NB4 (cell line): ENCODE measurements at regions not wholly inside any gene's neighbourhood (a gene's known extent, or its start where the extent isn't known, plus 50 kb on each side); places are given as distances from the start of the nearest gene placed in this dataset.

Source experiments
- DNase-seq: peaks from one replicate; pipeline ENCODE4 v3.0.0; 2010; ENCODE audit warnings: low read depth
- H3K4me3 ChIP-seq: one replicate; pipeline ENCODE4 v1.5.1; 2011; ENCODE audit warnings: mild to moderate bottlenecking, low read depth, low read length, moderate library complexity
- CTCF ChIP-seq: IDR thresholded peaks from one replicate; pipeline ENCODE4 v1.5.1; 2012; ENCODE audit warnings: low read depth, low read length
- MAX ChIP-seq: IDR thresholded peaks from 2 replicates; pipeline ENCODE4 v1.6.1; 2011; ENCODE audit warnings: low read depth, low read length
- MYC ChIP-seq: IDR thresholded peaks from 2 replicates; pipeline ENCODE4 v1.6.1; 2011; ENCODE audit warnings: low read depth, low read length
- POLR2A ChIP-seq: IDR thresholded peaks from 2 replicates; pipeline ENCODE4 v1.6.1; 2011; ENCODE audit warnings: mild to moderate bottlenecking; ENCODE audit not compliant: insufficient read length; ENCODE audit errors: extremely low read depth

- no peak overlapping the region for H3K4me3 ChIP-seq
- no peak for DNase-seq
- no peak for TF ChIP-seq MAX
- no peak for TF ChIP-seq POLR2A
- TF ChIP-seq MYC, result no peak
- no peak for TF ChIP-seq CTCF
These were observed 202.1 kb upstream of the KITLG start for GRCh38 chr12:88782351-88782750.

- no peak overlapping the region for H3K4me3 ChIP-seq
- no peak for DNase-seq
- TF ChIP-seq POLR2A (no peak), MYC (no peak), CTCF (no peak)
These were observed 201.6 kb upstream of the KITLG start for GRCh38 chr12:88781909-88782308.

- no peak for TF ChIP-seq MAX
- no peak for TF ChIP-seq CTCF
- TF ChIP-seq MYC, result no peak
- TF ChIP-seq POLR2A, result no peak
- H3K4me3 ChIP-seq, result no peak overlapping the region
- no peak for DNase-seq
These were observed 197.8 kb upstream of the KITLG start for GRCh38 chr12:88778064-88778463.

- TF ChIP-seq MYC, result no peak
- no peak for TF ChIP-seq MAX
- TF ChIP-seq POLR2A, result no peak
- no peak for TF ChIP-seq CTCF
- no peak for DNase-seq
- H3K4me3 ChIP-seq, result no peak overlapping the region
These were observed 195.5 kb upstream of the KITLG start for GRCh38 chr12:88775742-88776151.

- TF ChIP-seq MYC, result no peak
- TF ChIP-seq MAX, result no peak
- no peak for TF ChIP-seq POLR2A
- TF ChIP-seq CTCF, result no peak
- no peak for DNase-seq
- no peak overlapping the region for H3K4me3 ChIP-seq
These were observed 187.4 kb upstream of the KITLG start for GRCh38 chr12:88767699-88768098.

- DNase-seq, result no peak
- TF ChIP-seq POLR2A, result no peak
- TF ChIP-seq CTCF, result no peak
- TF ChIP-seq MYC, result no peak
- TF ChIP-seq MAX, result no peak
- no peak overlapping the region for H3K4me3 ChIP-seq
These were observed 184.7 kb upstream of the KITLG start for GRCh38 chr12:88764781-88765480.
